ENCODE measurements at regions not wholly inside any gene's neighbourhood (a gene's known extent, or its start where the extent isn't known, plus 50 kb on each side); places are given as distances from the start of the nearest gene placed in this dataset.
"Not testable (repeated sequence)": the region's sequence is repeated elsewhere in the genome, so short reads cannot be mapped to it uniquely, and the experiment has no call there.

GRCh38 chr21:14281188-14281900 lies 65.4 kb downstream of the RBM11 start:
- TF ChIP-seq, protein P1, sequence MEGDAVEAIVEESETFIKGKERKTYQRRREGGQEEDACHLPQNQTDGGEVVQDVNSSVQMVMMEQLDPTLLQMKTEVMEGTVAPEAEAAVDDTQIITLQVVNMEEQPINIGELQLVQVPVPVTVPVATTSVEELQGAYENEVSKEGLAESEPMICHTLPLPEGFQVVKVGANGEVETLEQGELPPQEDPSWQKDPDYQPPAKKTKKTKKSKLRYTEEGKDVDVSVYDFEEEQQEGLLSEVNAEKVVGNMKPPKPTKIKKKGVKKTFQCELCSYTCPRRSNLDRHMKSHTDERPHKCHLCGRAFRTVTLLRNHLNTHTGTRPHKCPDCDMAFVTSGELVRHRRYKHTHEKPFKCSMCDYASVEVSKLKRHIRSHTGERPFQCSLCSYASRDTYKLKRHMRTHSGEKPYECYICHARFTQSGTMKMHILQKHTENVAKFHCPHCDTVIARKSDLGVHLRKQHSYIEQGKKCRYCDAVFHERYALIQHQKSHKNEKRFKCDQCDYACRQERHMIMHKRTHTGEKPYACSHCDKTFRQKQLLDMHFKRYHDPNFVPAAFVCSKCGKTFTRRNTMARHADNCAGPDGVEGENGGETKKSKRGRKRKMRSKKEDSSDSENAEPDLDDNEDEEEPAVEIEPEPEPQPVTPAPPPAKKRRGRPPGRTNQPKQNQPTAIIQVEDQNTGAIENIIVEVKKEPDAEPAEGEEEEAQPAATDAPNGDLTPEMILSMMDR (IDR thresholded peaks at IDR 0.05): not testable (repeated sequence)
- TF ChIP-seq EP300, POLR2AphosphoS5, POLR2A (IDR thresholded peaks at IDR 0.05): not testable (repeated sequence)

Data from stomach (tissue), 4 donors.